Non-pigmented ciliary epithelial cell (primary cell): ENCODE measurements at regions not wholly inside any gene's neighbourhood (a gene's known extent, or its start where the extent isn't known, plus 50 kb on each side); places are given as distances from the start of the nearest gene placed in this dataset.

Experiments
- DNase-seq: peaks from one replicate; pipeline ENCODE4 v3.0.0-alpha.2; 2010; ENCODE audit warnings: low read depth

DNA sequence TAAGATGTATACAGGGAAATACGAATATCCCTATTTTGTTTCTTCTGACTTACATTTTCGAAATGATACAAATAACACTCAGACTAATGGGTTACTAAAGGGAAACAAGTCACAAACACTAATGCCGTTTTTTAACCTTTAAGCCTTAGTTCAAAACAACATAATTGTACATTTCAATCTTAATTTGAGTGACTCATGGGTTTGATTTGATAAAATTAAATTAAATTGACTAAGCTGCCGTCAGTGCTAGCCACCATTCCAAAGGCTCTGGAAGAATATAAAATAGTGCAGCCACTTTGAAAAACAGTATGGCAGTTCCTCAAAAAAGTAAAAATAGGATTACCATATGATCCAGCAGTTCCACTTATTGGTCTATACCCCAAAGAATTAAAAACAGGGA, 133.8 kb upstream of the NT5C1B start:
- no peak for DNase-seq

DNA sequence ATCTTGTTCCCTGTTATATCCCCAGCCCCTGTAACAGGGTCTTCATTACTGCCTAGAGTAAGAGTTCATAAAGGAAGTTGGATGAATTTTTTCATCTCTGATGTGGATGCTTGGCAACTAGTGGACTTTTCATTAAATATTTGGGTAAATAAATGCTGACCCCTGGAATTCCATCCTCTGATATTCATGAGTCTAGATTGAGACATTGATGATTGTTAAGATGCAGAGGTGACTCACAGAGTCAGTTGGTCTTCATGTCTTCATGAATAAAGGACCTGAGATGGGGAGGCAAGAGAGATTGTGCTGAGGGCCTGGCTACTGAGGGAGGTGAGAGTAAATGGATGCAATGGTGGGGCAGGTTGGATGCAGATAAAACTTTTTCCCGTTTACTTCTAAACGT, 132.7 kb upstream of the NT5C1B start:
- no peak for DNase-seq

DNA sequence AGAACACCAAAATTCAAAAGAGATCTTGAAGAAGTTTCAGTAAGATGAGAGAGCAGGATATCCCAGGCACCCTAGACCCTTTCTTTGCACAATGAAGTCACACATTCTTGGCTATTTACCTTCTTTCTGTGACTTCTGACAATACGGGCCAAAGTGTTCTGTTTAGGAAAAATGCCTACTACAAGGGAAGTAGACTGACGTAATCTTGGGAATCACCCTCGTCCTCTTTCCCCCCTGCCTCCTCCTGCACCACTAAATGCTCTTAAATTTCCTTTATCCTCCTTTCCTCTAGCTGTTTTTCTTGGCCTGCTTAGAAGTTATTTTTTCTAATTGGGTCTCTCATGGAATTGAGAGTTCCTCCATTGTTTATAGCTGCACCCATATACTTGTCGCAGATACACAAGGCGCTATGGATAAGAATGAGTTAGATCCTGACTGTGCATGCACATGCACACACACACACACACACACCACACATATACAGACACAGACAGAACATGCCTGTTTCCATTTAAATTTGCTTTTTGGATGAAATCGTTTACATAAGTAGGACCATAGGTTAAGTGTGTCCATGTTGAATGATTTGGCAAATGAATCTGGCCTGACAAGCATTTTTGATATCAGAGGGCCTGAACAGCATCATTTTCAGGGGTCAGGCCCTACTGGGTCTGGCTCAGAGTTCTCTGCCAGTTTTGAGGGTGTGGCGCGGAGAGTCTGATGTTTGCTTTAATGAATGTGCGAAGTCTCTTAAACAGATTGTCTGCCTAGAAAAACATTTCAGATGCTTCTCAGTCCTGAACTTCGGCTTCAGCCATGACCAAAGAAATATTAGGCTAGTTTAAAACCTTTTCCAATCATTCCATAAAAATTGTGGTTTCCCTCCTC, 131.9 kb upstream of the NT5C1B start:
- no peak for DNase-seq

DNA sequence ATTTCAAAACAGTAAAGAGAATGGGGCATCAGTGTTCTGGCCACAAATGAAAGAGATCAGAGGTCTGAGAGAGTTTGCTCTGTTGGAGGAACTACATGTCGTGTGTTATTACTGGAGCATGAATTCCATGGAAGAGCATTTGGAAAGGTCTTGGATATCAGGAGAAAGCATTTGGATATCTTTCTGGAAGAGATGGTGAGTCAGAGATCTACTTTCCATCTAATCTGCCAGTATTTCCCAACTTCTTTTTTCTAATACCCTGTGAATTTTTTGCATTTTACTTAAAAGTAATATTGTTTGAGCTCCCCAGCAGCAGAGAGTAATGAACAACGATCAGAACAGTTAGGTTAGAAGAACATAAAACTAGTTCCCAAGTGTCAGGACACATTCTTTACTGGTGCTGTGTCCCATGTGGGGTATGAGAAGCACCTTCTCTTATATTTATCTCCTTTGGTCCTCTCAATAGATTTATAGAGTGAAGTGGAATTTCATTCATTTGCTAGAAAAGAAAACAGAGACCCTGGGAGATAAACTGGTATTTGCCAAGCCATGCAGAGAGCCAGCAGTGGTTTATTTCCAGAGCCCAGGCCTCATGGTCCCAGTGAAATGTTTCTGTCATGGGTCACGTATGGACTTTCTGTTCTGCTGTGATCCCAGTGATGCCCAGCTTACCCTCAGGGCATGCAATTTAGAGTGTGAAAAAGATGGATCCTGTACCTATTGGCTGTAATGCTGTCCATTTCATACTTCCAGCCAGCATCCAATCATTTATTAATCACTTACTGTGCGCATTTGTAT, 130.8 kb upstream of the NT5C1B start:
- peak; percentile 38 for DNase-seq

DNA sequence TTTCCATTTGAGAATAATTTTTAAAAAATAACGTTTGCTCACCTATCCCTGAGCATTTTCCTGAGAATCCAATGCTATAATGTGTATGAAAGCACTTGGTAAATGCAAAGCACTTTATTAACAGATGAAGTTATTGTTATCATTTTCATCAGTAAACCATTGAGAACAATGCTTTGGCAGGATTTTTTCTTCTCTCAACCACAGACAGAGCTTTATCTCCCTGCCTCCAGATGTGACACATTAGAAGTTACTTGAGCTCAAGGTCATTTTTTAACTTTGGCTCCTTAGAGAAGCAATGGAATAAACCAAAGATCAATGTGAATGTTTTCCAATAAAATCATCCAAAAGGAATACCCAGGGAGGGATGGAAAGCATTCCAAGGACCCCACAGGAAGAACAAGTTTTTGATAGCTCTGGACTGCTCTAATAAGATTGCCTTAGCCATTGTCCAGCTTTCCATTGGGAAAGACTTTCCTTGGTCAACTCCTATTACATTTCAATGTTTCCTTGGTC, 118.9 kb upstream of the NT5C1B start:
- DNase-seq: no peak

DNA sequence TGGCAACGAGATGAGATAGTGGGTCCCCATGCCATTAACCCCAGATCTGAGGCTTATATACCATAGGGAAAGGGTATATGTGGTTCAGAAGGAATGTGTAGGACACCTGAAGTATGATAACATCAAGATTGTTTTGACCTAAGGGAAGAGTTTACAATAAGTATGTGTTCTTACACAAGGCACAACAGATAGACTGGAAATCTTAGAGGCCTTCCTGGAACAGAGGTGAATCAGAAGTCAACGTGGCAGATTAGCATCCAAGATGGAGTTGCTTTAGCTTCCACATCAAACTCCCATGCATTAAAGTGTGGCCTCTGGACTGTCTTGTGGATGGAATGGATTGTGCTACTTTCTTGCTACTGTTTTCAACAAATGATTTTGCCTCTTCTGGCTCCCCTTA, 116.6 kb upstream of the NT5C1B start:
- DNase-seq: no peak

DNA sequence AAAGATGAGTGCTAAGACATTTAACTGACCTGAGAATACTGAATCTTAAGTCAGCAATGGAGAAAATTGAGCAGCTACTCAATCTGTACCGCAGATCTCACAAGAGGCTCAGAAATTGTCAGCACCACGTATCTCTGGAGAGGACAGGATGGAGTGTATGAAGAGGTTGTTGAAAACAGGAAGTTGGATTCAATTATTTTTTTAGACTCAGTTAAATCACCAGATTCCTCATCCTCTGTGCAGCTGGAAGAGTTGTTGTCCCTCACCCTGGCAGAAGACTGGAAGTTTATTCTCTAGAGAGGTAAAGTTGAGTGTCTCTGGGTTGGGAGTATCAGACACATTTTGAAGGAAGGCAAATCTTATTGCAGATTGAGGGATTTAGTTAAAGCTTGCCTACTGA, 114.9 kb upstream of the NT5C1B start:
- DNase-seq: no peak

DNA sequence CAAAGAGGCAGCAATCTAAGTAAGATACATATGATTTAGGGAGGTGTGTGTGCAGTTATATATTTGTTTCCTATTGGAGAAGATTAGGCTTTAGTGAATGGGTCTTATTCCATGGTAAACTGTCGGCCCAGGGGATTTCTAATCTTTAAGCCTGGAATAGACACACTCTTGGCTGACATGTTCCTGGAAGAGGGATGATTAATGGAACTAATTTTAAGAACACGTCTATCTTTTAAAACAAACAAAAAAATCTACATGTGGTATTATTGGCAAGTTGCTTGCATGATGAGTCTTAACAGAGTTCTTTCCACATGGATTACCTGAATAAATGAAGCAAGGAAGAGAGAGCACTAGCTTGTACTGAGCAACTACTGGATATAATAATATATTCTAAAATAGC, 114.2 kb upstream of the NT5C1B start:
- no peak for DNase-seq

DNA sequence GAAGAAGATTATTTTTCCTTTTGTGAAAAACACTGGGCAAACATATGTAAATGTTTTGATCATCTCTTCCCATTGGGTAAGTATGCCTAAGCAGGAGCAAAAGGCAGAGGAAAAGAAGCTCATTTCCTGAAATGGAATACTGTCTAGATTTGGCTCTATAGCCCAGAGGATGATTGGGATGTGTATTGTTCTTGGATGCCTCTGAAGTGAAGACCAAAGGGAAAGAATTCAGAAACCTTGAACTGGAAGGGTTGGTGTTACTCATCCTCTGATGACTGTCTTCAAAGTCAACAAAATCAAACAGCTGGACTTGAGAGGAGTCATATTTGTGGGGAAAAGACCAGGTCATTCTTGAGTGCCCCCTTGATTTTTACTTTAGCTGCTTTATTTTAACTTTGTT, 112.6 kb upstream of the NT5C1B start:
- peak; percentile 41 for DNase-seq

DNA sequence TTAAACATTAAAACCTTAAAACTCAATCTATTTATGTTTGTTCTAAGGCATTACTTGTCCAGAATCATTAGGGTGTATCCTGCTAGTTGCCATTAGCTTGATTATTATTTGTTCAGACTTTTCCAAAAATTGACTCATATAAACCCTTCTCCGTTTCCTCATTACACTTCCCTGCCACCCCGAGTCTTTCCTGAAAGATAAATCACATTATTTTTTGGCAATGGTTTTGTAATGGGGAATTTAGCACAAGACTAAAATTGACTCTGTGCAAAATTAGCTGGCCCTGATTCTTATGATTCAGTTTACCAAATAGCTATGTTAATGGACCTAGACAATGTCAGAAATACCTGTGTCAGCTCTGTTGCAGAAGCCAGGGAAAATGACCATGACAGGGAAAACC, 112.2 kb upstream of the NT5C1B start:
- no peak for DNase-seq

DNA sequence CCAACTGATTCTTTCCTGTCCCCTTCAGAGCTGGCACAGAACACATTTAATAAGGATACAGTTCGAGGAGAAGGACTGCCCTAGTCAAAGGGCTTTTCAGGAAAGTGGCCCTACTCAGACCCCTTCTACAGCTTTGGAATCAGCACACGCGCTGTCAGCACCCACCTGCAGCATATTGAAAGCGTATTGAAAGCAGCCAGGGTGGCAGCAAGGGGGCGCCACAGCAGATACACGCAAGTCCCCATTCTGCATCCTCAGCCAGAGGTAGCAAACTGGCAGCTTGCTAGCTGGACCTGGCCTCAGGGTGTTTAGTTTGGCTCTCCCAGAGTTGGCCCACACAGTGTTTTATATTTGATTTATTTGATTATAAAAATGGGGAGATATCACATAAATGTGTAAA, 101.0 kb upstream of the NT5C1B start:
- DNase-seq: no peak

DNA sequence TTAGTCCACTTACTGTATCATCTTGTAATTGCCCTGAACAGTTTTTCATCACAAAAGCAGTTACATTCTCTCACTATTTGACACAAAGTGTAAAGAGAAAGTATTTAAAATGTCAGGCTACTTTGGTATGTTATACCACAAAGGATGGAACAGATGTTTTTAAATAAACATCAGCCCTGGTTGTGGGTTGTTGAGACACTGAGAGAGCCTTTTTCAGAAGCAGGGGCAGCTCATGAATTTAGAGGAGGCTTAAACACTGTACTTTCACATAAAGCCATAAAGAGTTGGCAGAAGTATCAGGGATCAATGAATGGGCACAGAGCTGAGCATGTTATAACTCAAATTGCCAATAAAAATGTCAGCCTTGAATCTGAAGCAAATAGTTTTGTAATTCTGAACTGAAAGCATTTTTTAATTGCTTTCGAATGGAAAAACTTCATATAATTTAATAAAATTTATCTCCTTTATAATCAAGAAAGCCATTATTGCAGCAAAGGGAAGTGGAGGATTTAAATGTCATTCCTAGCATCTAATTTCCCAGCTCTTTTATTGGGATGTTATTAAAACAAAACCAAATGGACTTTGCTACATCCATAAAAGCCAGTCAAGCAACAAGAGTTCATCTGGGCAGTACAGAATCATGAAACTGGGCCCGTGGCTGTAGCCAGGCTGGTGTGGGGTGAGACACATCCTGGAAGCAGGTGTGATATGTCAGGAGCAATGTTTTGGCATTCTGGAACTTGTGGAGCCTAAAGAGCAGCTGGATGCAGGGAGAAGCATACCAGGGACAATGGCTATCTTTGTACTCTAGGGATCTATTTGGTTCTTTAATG, 95.1 kb upstream of the NT5C1B start:
- DNase-seq: no peak

DNA sequence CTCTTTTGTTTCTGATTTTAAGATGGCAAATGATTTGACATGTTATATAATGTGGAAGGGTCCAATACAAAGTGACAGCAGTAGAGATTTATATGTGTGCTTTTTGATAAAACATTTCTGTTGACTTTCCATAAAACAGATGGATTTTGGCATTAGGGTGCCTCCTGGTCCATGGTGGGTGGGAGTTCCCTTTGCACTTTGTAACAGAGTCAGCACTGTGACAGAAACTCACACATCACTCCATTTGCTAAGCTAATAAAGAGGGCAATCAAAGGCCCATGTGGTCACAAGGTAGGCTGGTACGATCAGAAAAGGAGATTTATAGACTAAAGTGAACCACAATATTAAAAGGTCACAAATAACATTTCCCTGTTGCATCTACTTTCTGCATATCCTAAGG, 93.3 kb upstream of the NT5C1B start:
- no peak for DNase-seq

DNA sequence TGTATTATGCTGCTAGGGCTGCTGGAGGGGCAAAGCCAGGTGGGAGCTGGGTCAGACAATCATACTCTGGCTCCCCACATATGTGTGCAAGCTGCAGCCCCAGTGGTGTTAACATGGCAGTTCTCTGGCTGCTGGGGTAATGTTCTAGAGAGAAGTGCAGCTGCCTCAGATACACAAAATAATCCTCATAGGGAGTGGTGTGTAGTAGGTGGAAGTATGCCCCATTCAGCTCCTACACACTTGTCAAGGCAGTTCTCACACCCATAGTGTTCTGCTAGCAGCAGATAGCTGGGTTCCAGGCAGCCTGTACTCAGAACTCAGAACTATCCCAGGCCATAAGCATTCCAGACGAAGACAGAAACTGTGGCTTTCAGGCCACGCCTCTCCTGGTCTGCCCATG, 87.9 kb upstream of the NT5C1B start:
- DNase-seq: no peak

DNA sequence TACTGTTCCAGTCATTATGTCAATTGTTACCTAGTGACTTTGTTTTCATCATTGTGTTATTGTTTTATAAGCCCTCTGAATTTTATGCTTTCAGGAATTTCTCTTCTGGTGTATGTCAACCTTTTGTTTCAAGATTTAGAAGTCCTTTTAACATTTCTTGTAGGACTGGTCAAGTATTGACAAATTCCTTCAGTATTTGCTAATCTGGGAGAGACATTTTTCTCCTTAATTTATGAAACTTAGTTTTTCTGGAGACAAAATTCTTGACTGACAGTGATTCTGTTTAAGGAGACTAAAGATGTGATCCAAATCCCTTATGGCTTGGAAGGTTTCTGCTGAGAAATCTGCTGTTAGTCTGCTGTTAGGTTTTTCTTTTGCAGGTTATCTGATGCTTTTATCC, 84.9 kb upstream of the NT5C1B start:
- DNase-seq: no peak

DNA sequence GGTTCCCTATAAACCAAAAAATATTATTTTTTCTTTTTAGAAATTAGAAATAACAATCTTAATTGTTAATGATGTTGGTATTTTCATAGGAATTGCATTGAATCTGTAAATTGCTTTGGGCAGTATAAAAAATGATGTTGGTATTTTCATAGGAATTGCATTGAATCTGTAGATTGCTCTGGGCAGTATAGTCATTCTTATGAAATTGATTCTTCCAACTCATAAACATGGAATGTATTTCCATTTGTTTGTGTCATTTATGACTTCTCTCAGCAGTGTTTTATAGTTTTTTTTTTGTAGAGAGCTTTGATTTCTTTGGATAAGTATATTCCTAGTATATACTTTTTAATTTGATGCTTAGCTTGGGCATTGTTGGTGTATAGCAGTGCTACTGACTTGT, 82.0 kb upstream of the NT5C1B start:
- DNase-seq: no peak

DNA sequence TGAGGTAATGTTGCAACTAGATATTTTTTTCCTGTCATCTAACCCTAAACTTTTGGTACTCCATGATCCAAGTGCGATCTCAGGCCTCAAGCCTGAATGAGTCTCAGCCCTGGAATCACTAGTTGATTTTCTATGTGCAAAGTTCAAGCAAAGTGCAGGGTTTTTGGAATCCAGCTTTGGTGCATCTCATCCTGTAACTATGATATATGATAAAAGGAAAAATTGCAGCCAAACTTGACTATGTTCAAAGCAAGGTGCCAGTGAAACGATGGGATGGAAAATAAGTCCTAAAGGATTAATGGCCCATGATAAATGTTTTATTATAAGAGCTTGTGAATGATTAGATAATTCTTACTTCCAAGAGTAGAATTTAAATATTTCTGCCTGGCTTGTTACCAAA, 78.9 kb upstream of the NT5C1B start:
- DNase-seq: no peak

DNA sequence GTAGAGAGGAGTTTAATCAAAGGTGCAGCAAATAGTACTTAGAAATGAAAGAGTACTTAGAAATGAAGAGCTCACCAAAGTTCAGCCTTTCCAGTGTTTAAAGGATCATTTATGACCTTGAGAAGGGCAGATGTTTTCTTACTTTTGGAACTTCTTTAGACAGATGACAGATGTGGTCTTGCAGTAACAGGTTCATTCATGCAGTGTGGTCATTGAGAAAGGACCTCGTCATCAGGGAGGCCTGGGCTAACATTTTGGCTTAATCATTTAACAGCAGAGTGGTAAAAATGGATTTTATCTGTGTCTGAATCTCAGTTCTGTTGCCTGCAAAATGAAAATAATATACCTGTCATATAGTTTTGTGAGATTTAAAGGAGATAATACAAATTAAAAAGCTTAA, 75.1 kb upstream of the NT5C1B start:
- DNase-seq: no peak

DNA sequence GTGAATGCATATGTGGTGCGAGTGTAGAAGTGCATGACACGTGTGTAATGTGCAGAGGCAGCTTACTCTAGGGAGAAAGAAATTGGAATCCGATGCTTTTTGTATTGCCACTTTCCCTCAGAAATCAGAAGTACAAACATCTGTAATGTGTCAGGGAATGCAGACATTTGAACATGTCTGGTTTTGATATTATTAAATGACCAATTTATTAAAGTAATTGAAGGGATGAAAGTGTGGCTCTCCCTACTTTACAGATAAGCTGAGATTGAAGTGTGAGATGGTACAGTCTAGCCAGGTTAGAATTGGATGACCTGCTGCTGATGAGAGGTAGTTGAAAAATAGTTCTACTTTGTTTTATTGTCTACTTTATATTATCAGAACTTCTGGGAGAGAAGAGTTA, 74.5 kb upstream of the NT5C1B start:
- no peak for DNase-seq

DNA sequence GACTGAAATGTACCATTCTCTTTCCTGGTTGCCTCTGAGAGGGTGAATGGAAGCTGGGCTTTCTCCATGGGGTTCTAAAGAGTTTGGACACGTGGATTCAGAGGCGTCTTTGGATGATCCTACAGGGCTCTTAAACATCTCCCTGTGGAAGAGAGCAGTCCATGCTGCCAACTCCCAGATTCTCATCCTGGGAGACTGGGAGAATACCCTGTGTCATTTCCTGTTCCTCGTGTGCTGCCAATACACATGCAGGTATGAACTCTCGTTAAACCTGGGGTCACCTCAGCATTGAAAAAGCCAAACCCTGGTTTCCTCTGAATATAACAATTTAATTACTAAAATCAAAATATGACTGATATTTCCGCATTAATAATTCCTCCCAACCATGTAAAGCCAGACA, 73.3 kb upstream of the NT5C1B start:
- no peak for DNase-seq

DNA sequence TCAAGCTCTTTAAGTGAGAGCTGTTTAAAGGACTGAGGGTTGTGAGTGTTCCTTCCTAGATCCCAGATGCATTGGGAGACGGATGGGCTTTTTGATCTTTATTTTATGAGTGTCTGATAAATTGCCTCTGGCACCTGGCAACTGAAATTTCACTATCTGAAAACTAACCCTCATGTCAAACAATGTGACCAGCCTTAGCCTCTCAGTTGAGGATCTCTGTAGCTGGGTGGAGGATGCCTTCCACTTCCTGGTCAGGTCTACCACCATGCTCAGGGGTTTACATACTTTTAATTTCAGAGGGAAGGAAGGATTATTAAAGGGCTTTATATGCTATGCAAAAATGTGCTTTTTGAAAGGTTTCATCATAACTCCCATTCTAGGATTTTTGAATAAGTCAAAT, 70.5 kb upstream of the NT5C1B start:
- no peak for DNase-seq

DNA sequence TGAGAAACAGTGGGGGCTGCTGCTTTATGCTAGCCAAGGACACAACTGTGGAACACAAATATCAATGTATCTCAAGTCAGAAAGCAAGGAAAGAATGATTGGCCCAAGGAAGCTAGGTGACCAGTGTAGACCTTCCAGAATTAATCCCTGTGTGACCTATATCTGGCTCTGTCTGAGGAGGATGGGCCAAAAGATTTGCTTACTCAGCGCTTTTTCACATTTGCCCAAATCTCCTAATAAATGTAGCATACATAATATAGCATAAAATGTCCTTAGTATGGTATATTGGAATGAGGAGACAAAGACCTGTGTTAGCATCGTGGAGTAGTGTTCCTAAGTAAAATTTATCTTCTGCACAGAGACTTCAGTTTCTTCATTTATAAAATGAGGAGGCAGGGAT, 66.7 kb upstream of the NT5C1B start:
- DNase-seq: no peak
